DOHH2 (cell line): ENCODE measurements at regions not wholly inside any gene's neighbourhood (a gene's known extent, or its start where the extent isn't known, plus 50 kb on each side); places are given as distances from the start of the nearest gene placed in this dataset.

Experiments used
- CTCF ChIP-seq: fragments of 200-600 bp; sonication (generic); IDR thresholded peaks from one replicate; pipeline ENCODE4 v1.5.1; 2014; ENCODE audit warnings: antibody characterized with exemption, mild to moderate bottlenecking, low read depth, low read length; ENCODE audit not compliant: poor library complexity, severe bottlenecking
- EZH2phosphoT487 ChIP-seq: fragments of 200-600 bp; sonication (generic); IDR thresholded peaks from 2 replicates; pipeline ENCODE4 v1.6.1; 2017; ENCODE audit warnings: borderline replicate concordance, mild to moderate bottlenecking, antibody characterized with exemption, low read length, moderate library complexity, mixed read lengths

- no peak for TF ChIP-seq CTCF
- no peak for TF ChIP-seq EZH2phosphoT487
These were observed 371.1 kb upstream of the SPRY2 start for GRCh38 chr13:80712026-80712425.
